HG03064 (cell line): ENCODE measurements at regions not wholly inside any gene's neighbourhood (a gene's known extent, or its start where the extent isn't known, plus 50 kb on each side); places are given as distances from the start of the nearest gene placed in this dataset.

ENCODE experiments used
- ATAC-seq: cut with Tn5 transposase; IDR thresholded peaks from one replicate; pipeline ENCODE4 v1.9.1; 2021; ENCODE audit warnings: low read depth; ENCODE audit not compliant: unreplicated experiment

DNA sequence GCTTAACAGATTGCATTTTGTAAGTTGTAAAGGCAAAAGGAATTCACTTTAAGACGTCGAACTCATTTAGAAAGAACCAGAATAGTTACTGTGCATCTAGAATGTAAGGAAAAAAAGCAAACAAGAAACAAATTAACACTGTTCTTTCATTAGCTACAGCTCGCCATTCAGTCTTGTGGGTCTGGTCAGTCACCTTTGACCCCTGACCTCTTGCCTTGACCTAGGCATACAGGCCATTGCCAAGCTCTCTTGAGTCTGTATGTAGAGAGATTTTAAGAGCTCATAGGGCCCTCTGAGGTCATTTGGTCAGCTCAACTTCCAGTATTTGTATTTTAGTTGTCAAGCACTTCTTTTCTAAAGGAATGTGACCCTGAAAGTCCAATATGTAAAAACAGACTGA lies 318.7 kb downstream of the DHX35 start:
- no peak for ATAC-seq

DNA sequence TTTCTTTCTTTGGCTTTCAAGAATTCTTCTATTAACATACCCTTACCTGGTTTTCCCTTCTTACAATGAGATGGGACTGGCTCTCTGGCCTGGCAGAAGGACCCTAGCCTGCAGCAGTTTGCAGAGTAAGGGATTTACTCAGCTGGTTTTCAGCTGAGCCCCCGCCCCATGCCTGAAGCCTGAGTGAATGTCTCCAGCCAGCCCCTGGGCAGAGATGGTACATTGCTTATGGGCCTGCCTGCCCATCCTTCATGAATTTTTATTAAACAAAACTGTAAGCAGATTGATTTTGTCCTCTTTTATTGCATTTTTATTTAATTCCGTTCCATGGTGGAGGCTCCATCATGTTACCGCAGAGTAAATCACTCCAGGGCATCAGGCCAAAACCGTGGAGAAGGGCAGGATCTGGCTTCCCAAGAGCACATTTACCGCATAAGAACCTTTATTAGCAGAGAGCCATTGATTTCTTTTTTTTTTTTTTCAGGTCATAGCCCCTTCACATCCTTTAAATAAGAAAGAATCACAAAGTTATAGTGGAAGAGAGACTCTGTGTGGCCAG lies 316.2 kb downstream of the DHX35 start:
- ATAC-seq: no peak

DNA sequence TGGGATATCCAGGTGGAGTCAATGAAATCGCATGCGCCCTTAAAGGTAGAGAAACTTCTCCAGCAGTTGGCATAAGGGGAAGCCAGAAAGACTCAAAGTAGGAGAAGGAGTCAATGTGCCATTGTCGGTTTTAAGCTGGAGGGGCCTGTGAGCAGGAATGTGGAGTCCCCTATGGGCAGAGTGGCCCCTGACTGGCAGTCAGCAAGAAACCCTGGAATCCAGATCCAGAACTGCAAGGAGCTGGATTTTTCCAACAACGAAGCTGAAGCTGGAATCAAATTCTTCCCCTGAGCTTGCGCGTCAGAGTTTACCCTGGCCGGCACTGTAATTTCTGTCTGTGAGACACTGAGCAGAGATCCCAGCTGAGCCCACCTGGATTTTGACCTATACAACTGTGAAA lies 315.0 kb downstream of the DHX35 start:
- no peak for ATAC-seq

DNA sequence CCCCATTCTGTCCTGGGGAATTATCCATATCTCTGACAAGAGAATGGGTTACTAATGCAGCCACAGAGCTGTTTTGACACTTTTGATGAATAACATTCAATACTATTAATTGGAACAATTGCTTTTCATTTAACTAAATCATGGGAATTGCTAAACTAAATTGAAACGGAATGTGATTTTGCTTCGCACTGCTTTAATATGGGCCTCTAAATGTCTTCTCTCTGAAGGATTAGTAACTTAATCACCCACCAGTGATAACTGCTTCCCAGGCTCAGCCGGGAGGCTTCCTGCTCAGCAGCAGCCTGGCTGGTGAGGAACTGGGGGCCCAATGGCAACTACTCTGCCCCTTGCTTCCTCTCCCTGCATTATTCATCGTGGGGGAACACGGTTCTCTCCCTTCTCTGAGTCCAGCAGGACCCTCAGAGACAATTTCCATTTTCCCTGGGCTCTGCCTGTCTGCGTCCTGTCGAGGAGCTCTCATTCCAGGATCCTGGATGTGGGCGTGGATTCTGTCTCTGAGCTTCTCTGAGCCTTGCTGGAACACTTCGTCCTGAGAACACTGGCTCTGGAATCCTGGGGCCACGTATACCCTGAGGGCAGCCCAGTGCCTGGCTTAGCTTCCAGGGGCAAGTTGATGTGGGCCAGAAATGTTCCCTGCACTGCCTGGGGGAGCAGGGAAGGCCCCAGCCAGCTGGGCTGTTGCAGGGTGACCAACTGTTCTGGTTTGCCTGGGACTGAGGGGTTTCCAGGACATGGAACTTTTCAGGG lies 308.9 kb downstream of the DHX35 start:
- ATAC-seq: no peak

DNA sequence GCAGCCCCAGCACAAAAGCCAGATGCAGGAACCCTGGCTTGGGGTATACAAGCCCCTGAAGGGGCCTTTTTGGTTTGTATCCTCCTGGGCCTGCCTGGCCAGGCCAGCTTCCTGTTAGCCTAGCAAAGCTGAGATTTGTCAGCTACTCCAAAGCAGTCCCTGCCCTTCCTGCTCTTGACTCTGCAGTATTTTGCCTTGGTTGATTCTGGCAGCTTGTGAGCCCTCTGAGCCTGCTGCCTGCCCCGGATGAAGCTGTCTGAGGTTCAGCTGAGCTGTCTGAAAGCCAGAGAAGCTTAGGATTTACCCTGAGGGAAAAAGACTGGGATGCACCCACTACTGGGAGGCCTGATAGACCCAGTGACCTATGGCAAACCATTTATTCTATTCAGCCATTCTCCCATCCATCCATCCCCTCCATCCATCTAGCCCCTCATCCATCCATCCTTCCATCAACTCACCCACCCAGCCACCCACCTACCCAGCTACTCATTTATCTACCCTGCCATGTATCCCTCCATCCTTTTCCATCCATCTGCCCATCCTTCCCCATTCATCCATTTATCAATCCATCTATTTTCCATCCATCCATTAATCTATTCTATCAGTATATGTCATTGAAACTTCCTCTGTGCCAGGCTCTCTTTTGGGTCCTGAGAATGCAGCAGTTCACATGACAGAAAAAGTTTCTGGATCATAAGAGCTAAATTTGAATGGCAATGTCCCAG lies 307.5 kb downstream of the DHX35 start:
- ATAC-seq: no peak

DNA sequence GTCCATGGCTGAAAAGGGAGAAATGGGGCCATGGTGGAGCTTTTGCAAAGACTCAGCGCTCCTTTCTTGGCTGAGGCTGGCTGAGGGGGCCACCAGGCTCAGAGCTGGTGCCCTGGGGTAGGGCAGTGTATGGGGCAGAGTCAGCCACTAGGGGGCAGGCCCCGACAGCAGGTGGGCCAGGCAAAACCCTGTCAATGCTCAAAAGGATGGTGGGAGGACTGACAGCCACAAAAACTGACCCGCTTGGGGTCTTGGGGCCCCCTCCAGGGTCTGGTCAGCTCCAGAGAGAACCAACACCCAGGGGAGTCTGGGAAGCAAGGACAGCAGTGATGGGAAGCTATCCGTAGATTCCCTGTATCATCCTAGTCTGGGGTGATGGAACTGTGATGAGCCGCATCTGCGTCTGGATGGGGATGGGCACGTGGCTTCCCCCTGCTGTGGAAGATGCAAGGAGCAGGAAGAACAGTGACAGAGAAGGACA lies 306.9 kb downstream of the DHX35 start:
- ATAC-seq: no peak

DNA sequence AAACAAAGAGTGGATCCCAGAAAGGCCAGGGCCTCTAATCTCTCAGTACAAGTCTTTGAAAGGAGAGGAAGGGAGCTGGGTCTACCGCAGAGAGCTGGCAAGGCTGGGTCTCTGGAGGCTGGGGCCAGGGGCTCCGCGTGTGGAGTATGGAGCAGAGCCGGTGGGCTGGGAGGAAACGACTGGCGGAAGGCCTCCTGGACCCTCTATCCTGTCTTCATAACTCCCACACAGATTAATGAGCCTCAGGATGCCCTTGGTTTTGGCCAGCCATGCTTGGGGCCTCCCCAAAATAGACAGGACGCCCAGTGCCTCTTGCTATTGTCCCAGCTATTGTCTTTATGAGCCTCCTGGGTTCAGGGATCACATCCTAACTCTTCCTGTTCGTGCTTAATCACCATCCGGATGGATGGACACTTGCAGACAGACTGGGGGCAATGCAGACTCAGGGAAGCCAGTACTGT lies 306.4 kb downstream of the DHX35 start:
- no peak for ATAC-seq

DNA sequence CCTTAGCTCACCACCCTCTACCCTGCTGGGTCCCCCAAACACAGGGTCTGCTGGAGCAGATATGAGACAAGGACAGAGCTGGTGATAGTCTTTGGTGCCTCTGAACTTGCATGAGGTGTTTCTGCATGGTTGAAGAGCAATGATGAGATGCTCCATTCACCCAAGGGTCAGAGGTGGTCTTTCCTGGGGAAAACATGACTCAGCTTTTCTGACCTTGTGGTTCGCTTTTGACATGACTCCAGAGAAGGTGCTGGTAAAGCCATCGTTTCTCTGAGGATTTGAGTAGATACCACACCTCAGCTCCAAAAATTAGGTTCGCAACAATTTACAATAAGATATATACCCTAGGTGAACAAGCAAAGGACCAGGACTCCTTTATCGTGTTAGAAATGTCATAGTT lies 304.8 kb downstream of the DHX35 start:
- ATAC-seq: no peak

DNA sequence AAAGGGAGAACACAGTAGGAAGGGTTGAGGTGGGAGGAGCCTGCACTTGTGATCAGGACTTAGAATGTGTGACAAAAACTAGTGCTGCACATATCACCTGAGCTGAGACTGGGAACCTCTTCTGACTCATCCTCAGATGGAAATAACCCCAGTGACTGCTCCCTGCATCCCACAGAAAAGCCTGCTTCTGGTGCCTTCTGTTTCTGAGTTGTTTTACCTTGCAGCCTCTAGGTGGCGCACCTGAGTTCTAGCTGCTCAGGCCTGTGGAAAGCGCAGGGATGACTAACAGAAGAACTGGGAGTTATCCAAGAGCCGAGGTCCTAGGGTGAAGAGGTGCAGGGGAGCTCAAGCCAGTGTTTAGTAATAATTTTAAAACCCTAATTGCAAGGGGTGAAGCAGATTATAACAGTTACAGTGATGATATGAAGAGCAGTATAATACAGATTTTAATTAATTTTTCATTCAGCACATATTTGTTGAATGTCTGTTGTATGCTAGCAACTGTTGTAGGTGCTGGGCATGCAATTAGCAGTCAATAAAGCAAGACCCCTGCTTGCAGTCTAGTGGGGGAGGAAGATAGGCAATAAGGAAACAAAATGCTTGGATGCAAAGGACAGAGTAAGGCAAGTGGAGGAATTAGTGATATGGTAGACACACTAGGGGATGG lies 302.5 kb downstream of the DHX35 start:
- no peak for ATAC-seq

DNA sequence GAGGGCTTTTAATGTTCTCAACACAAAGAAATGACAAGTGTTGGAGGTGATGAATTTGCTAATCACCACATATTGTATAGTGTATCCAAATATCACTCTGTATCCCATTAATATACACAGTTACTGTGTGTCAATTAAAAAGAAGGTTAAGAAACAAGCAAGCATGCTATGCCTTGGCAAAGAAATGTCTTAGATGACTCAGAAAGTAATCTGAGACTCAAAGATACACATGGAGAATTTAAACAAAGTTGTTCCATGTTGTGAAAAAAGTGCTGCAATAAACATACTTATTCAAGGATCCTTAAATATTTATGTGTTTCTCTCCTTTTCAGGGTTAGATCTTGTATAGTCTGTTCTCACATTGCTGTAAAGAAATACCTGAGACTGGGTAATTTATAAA lies 300.9 kb downstream of the DHX35 start:
- ATAC-seq: no peak

DNA sequence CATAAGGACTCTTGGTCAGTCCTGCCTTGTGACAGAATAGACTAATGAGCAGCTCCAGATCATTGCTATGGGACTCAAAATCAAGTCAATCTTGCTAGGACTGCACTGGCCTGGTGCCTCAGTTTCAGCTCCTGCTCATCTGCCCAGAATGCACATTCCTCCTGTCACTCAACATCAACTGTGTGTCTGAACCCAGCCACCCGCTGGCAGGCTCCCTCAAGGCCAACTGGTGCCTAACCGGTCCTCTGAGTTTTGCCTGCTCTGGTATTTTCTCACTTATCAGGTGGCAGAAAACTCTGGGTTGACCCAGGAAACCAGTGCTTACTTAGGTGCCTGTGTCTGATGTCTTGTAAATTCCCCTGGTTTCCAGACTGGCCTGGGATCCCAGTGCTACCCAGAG lies 297.7 kb downstream of the DHX35 start:
- no peak for ATAC-seq

DNA sequence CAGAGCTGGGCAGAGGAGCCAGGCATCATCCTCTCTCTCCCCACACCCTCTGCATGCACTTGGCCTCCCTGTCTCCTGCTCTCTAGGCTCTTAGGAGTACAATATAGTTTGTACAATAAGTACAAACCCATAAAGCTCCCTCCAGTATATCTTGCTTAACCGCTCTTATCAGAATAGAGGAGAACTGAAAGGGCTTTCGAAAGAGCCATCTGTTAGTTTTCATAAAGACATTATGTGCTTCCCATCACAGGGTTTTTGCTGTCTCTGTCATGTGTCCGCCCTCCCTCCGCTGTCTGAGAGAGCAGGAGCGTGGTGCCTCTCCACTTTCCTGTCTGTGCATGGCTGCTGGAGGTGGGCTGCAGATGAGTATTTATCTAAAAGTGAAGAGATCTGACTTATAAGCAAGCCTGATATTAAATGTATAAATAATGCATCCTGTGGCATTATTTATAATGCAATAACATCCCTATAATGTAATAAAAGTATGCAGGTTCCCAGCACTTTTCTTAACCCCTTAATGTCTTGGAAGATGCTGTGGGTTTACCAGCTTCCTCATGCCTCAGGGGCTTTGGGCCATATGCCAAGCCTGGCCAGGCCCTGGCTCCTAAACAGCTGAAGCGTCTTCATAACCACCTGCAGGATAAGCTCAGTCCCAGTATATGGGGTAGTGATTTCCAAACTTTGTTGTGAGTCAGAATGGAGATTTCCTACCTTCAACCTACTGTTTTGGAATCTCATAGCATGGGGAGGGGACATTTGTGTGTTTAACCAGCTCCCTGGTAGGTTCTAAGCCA lies 297.1 kb downstream of the DHX35 start:
- no peak for ATAC-seq

DNA sequence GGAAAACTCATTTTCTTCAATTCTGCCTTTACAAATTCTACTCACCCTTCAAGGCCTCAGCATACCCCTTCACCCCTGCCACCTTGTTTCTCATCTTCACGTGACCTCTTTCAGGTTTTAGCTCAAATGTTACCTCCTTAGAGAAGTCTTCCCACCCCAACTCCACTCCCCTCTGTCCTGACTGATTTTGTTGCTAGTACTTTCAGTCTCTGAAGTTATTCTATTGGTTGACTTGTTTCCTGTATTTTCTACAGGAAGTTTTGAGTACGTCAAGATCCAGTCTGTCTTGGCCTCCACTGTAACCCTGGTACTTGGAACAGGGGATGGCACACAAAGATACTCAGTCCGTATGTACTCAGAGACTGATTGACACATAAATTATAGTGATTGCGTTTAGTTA lies 296.1 kb downstream of the DHX35 start:
- ATAC-seq: no peak

DNA sequence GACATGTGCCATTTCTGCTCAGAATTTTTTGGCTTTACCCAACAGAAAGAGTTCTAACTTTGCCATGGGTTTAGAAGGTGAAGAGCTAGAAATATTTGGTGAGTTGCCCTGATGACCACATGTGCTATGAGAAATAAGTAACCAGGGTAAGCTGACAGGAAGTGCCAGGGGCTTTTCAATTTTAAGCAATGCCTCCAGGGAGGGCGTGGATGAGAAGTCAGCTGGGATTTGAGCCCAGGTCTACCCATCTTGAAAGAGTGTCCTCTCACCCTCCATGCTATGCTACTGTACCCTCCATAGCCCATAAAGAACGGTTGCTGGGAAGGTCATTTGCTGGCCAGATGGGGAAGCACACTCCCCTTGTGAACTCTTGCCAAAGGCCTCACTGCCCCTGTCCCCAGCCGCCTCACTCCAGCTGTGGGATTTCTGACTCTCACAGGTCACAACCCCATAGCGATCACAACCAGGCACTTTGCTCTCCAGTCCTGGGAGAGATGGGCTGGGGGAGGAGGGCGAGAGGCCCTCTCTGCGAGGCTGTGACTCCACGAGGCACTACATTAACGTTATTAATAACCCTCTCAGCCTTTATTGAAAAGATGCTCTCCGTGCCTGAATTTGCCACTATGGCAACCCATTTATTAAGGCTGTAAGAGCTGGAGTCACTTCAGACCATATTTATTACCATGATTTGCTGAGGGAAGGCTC lies 291.1 kb downstream of the DHX35 start:
- ATAC-seq: no peak

DNA sequence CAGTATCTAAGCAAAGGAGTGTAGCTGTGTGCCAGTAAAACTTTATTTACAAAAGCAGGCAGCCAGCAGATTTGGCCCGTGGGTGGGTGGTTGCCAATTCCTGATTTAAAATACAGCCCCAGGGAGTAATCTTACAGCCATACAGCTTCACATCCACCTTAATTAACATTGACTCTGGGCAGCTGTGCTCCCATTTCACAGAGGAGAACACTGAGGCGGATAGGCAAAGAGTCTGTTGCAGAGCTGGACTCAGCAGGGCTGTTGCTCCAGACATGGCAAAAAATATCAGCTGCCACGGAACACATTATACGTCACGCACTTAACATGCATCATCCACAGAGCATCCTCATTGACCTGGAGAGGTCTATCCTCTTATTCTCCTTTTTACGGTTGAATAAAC lies 289.9 kb downstream of the DHX35 start:
- no peak for ATAC-seq

DNA sequence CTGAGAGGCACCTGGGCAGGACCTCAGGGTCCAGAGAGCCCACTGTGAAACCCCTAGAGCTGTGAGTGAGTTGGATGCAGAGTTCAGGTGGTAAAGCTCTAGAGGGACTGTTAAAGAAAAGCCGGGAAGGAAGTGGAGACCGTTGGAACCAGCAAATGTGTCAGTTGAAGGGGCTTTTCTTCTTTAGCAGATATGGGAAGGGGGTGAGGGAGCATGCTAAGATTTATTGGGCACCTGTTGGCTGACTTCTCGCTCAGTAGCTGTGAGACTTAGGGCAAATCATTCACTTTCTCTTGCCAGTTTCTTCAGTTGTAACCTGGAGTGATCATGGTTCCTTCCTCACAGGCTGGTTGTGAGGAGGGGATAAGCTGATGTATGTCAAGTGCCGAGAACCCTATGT lies 287.7 kb downstream of the DHX35 start:
- ATAC-seq: no peak

DNA sequence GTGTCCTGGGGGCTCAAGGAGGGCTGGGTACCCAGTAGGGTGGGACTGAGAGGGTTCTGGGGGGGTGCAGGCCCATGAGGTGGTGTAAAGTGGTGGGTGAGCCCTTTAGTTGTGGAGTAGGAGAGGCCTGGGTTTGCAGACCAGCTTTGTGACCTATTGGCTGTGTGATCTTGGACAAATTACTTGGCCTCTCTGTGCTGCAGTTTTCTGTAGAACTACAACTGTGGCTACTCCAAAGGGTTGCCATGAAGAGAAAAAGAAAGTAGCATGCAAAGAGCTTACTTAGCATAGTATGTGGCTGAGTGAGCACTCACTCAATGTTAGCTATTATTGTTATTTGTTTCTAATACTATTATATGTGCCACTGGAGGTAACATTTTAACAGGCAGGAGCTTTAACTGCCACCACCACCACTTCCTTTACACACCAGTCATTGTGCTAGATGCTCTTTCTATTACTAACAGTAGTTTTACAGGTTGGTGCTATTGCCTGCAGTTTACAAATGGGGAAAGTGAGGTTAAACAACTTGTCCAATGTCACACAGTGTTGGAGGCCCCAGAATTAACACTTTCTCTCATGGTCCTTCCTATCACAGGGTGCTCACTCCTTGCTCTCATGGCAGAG lies 286.8 kb downstream of the DHX35 start:
- no peak for ATAC-seq

DNA sequence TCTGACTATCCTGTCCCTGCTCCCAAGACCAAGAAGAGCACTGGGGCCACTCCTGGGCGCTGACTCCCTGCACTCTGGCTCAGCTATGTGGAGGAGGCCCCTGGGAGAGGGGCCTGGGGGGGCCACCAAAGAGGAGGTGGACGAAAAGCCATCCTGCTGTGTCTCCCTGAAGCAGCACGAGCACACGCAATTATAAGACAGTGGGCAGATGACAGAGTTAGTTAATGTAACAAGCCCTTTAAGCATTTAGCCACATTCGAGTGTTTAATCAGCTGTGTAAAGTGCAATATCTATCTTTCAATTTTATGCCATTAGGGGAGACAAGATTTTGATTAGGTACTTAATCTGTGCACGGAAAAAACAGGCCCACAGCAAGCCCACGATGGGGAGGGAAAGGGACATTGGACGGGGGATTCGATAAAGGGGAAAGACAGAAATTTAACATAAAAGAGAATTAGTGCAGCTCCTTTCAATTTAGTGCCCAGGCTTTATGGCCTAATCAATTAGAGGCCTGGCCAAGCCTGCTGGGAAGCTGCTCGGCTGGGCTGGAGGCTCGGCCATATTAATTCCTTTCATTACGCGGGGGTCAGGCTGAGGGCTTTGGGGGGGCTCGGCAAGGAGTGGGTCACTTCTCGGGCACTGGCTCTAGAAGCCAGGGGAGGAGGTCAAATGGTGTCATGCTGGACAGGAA lies 286.2 kb downstream of the DHX35 start:
- ATAC-seq: no peak

DNA sequence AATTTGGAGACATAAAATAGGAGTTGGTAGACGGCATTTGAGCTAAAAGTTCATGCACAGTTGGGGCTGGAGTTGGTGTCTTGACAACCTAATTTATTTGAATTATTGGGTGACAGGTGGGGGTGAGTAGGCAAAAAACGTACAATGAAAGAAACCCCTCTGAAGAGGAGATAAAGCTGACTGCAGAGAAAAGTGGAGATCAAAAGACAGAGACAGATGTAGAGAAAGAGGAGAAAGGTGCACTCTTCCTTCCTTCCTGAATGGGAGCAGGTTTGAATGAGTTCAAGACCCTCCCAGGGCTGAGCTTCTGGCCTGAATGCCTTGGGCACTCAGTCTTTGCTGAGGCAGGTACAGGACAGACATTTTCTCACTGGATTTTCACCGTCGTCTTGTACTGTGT lies 284.3 kb downstream of the DHX35 start:
- no peak for ATAC-seq
